HG03095 (cell line): ENCODE measurements at regions not wholly inside any gene's neighbourhood (a gene's known extent, or its start where the extent isn't known, plus 50 kb on each side); places are given as distances from the start of the nearest gene placed in this dataset.
"Not testable (repeated sequence)": the region's sequence is repeated elsewhere in the genome, so short reads cannot be mapped to it uniquely, and the experiment has no call there.

ENCODE experiments used
- ATAC-seq: cut with Tn5 transposase; IDR thresholded peaks from one replicate; pipeline ENCODE4 v1.9.1; 2021; ENCODE audit warnings: moderate library complexity; ENCODE audit not compliant: unreplicated experiment

GRCh38 chr20:53891306-53891894 is 179.0 kb downstream of the BCAS1 start:
- ATAC-seq: no peak

- no peak for ATAC-seq
These were observed 179.7 kb downstream of the BCAS1 start for GRCh38 chr20:53890443-53891305.

GRCh38 chr20:53889411-53890148 is 180.8 kb downstream of the BCAS1 start:
- no peak for ATAC-seq

GRCh38 chr20:53888951-53889350 is 181.4 kb downstream of the BCAS1 start:
- ATAC-seq: no peak

GRCh38 chr20:53888510-53888909 is 181.9 kb downstream of the BCAS1 start:
- ATAC-seq: no peak

- ATAC-seq: no peak
These were observed 182.4 kb downstream of the BCAS1 start for GRCh38 chr20:53887973-53888372.

- ATAC-seq: no peak
These were observed 185.4 kb downstream of the BCAS1 start for GRCh38 chr20:53884859-53885541.

- ATAC-seq: no peak
These were observed 187.1 kb downstream of the BCAS1 start for GRCh38 chr20:53883098-53883911.

- not testable (repeated sequence) for ATAC-seq
These were observed 187.9 kb downstream of the BCAS1 start for GRCh38 chr20:53882438-53882986.

GRCh38 chr20:53881362-53881761 is 189.0 kb downstream of the BCAS1 start:
- ATAC-seq: no peak

- no peak for ATAC-seq
These were observed 190.2 kb downstream of the BCAS1 start for GRCh38 chr20:53880108-53880641.

GRCh38 chr20:53879048-53879684 is 191.2 kb downstream of the BCAS1 start:
- ATAC-seq: no peak

- no peak for ATAC-seq
These were observed 191.9 kb downstream of the BCAS1 start for GRCh38 chr20:53878262-53879047.

GRCh38 chr20:53876956-53877355 is 193.4 kb downstream of the BCAS1 start:
- no peak for ATAC-seq

- ATAC-seq: no peak
These were observed 193.9 kb downstream of the BCAS1 start for GRCh38 chr20:53876470-53876869.

- no peak for ATAC-seq
These were observed 194.9 kb downstream of the BCAS1 start for GRCh38 chr20:53875452-53875851.

- ATAC-seq: no peak
These were observed 195.7 kb downstream of the BCAS1 start for GRCh38 chr20:53874706-53875105.

GRCh38 chr20:53874104-53874503 is 196.3 kb downstream of the BCAS1 start:
- ATAC-seq: no peak

GRCh38 chr20:53873230-53873604 is 197.2 kb downstream of the BCAS1 start:
- no peak for ATAC-seq
